ENCODE measurements at regions not wholly inside any gene's neighbourhood (a gene's known extent, or its start where the extent isn't known, plus 50 kb on each side); places are given as distances from the start of the nearest gene placed in this dataset.

DNA sequence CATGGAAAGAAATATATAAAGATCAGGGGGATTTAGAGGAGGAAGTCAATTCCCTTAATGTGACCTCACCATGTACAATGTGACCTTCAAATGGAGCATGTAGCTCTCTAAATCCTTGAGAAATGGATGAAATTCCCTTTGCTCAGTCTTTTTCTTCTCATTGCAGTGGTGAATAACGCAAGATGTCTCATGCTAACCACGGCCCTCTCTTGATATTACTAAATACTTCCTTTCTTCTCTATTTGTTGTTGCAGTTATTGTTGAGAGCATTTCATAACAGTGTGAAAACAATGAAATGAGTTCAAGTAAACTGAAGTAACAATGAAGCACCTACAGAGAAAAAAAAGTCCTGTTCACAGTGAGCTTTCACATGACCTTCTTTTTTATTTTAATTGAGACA, 55.6 kb downstream of the ZNF281 start:
- DNase-seq (ENCODE audit: low read depth in 2 of 2), result no peak

DNA sequence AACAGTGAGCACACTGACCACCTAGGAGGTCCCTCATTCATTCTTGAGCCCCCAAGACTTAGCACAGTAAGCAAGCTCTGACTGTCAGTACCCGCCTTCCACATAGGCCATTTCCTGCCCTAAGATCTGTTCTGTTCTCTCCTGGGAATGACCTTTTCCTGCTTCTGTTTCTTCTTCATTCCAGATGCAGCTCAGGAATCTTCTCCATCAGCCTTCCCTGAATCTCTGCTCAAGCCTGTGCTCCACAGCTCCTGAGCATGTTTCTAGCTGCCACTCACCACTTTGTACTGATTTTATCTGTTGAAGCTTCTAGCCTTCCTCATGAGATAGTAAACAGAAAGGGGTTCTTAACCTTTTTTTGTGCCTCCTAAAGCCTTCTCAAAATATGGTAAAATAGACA, 56.6 kb downstream of the ZNF281 start:
- DNase-seq (ENCODE audit: low read depth in 2 of 2), result no peak

DNA sequence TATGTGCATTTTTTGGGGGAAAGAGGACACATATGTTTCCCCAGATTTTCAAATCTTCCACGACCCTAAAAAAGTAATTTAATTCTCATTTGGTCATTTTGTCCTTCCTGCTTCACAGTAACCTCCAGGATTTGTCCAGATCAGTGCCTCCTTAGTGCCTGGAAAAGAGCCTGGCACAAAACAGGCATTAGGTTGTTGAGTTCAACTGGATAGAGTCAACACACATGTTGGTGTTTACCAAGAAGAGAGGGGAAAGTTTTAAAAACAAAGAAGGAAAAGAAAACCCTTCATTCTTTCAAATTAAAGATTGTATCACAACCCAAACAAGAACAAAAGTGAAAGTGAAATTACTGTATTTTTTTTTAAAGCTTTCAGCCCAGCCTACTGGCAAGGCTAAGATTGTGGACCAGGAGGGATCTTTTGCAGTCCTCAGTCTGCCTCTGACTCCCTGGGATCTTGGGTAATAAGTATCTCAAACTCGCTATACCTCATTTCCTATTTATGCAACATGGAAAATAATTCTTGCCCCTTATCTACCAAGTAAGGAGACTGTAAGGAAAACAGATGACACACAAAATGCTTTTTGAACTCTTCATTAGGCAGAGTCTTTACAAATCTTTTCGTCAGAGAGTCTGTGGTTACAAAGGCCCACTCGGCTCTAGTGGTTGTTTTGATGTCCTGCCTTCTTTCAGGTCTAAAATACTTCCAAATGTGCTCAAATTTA, 57.8 kb downstream of the ZNF281 start:
- DNase-seq (ENCODE audit: low read depth in 2 of 2), result no peak

DNA sequence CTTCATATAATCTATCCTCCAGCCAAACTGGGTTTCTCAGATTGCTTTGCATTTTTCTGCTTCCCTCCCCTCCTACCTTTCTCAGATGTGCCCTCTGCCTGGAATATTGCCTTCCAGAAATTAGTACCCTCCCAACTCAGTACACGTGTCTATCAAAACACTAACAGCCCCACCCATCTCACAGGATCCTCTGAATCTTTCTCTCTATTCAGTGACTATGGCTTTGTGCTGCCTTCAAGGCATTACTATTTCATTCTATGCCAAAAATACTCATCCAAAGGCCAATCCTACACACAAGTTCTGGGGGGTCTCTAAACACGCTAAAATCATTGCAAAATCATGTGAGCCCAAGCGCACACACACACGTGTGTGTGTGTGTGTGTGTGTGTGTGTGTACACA, 58.4 kb downstream of the ZNF281 start:
- no peak for DNase-seq (ENCODE audit: low read depth in 2 of 2)

DNA sequence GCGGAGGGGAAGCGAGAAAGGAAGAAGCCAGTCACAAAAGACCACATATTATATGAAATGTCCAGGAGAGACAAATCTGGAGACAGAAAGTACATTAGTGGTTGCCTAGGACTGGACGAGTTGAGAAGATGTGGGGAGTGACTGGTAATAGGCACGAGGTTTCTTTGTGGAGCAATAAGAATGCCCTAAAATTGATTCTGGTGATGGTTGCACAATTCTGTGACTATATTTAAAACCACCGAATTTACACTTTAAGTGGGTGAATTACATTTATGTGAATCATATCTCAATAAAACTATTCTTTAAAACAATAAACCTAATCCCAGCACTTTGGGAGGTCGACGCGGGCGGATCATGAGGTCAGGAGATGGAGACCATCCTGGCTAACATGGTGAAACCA, 63.1 kb downstream of the ZNF281 start:
- DNase-seq (ENCODE audit: low read depth in 2 of 2), result no peak

DNA sequence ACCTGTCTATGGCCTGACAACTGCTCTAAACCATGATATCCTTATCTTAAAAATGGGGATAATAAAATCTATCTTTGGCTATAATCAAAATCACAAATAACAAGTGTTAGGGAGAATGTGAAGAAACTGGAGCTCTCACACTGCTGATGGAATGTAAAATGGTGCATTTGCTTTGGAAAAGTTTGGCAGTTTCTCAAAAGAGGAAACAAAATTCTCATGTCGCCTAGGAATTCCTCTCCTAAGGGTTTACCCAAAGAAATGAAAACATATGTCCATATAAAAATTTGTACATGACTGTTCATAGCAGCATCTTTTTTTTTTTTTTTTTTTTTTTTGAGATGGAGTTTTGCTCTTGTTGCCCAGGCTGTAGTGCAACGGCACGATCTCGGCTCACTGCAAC, 64.3 kb downstream of the ZNF281 start:
- no peak for DNase-seq (ENCODE audit: low read depth in 2 of 2)

DNA sequence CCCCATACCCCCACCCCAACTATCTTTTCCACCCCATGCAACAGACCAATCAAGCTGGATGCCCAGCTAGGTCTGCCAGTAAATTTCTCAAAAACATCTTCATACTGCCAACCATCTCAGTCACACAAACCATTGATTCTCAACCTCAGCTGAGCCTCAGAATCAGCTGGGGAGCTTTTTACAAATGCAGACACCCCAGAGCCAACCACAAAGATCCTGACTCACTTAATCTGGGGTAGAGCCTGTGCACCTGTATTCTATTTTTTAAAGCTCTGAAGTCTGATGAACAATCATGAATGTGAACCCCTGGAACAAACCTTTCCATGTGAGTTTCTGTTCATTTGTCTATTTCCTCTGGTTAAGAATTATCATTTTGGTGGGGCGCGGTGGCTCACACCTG, 66.0 kb downstream of the ZNF281 start:
- DNase-seq (ENCODE audit: low read depth in 2 of 2), result no peak

DNA sequence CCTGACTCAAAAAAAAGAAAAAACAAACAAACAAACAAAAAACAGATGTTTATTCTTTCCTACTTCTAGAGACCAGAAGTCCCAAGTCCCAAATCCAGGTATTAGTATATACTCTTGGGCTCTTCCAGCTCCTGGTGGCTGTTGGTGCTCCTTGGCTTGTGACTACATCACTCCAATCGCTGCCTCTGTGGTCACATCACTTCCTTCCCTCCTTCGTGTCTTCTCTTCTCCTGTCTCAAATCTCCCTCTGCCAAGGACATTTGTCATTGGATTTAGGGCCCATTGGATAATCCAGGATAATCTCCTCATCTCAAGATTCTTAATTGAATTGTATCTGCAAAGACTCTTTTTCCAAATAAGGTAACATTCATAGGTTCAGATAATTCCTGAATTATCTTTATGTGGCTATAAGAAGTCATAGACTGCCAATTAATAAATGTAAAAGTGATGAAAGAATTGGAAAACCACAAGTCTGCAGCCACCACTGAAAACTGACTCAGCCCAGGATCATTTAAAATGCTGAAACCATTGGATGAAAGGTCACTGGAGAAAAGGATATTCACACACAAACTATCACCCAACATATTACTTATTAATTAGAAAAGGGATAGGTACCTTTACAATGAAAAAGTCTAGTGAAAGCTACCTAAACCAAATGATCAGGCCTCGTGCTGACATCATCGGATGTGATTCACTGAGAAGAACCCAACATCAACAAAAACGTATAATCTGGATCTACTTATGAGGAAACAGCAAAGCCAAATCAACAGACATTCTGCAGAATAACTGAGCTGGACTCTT, 67.1 kb downstream of the ZNF281 start:
- DNase-seq (ENCODE audit: low read depth in 2 of 2), result no peak

DNA sequence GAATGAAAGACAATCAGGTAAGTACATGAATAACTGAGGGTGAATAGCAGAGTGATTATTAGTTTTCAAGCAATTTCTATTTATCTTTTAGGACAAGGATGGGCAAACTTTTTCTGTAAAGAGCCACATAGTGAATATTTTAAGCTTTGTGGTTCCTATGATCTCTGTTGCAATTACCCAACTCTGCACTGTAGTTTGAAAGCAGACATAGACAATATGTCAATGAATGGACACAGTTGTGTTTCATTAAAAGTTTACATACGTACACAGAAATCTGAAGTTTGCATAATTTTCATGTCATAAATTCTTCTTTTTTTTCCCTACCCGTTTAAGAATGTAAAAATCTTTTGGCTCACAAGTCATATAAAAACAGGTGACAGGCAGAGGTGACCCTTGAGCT, 71.4 kb downstream of the ZNF281 start:
- DNase-seq (ENCODE audit: low read depth in 2 of 2), result no peak

DNA sequence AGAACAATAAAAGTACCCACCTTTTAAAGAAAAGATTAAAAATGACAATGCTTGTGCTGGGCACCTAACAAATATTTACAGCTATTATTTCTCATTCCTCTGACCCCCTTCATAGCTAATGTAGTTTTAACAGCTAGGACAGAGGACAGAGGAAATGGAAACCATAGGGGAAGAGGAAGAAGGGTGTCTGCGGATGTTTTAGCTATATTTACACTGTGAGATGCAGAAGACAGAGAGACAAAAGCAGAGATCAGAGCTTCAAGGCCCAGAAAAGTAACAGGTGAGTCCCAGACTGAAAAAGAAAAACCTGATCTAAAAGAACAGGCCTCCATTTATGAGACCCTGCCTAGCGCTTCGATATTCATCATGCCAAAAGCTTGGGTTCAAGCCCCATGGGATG, 72.0 kb downstream of the ZNF281 start:
- DNase-seq (ENCODE audit: low read depth in 2 of 2), result no peak

DNA sequence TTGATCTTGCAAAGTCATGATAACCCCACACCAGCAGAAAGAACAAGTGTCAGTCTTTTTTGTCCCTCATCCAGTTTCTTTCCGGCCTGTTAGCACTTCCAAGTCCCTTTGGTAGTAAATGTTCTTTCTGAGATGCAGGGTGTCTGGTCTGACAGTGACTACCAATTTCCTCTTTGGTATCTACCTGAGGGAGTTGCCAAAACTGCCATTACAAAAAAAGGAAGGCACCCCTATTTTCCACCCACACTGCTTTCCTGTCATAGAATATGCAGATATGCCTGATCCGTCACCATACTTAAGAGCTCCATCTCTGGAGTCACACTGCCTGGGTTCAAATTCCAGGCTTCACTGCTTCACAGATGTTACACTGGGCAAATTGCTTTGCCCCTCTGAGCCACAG, 72.4 kb downstream of the ZNF281 start:
- DNase-seq (ENCODE audit: low read depth in 2 of 2), result no peak

DNA sequence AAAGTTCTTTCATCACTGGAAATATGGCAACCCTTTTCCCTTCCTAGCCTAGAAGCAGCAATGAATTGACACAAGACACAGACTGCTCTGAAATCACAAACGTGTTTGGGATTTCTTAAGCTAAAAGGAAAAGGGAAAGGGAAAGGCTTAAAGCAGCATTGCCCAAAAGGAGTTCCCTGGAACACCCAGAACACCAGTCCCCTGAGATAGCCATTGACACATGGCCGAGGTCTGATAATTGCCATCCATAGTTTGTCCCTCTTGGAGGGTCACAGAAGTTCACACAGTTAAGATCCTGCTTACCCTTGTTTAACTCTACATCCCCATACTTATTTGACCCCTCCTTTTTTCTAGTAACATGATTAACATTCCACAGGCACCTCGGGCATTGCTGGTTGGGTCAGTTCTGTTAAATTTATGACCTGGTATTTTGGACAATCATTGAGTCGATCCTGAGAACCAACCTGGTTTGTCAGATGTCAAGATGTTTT, 72.9 kb downstream of the ZNF281 start:
- DNase-seq (ENCODE audit: low read depth in 2 of 2), result no peak

DNA sequence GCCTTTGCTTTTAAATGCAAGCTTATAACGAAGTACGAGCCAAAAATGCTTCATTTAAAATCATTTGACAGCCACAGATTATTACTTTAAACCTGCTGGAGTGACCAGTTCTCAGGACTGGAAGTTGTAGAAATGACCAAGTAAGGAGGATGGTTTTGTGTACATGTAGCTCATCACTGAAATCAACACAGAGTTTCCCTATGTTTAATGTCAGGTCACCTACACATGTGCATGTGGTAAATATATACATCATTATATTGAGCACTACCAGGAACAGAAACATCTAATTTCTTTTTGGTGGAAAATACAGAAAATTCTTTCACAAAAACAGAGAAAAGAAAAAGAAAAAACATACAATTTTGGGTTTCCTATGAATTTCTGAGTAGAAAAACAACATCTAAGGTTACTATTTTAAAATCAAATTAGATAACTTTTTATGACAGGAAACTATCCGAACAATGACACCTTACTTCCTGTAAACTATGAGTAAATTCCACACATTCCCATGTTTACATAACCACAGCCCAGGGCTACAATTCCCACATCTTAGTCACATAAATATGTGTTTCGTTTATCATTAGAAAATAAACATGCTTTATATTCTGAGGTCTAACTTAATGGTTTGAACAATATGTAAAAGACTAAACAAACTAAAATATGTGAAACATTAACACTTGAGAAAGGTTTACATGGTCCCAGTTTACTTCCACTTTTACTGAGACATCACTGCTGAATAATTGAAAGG, 73.6 kb downstream of the ZNF281 start:
- DNase-seq (ENCODE audit: low read depth in 2 of 2), result no peak

DNA sequence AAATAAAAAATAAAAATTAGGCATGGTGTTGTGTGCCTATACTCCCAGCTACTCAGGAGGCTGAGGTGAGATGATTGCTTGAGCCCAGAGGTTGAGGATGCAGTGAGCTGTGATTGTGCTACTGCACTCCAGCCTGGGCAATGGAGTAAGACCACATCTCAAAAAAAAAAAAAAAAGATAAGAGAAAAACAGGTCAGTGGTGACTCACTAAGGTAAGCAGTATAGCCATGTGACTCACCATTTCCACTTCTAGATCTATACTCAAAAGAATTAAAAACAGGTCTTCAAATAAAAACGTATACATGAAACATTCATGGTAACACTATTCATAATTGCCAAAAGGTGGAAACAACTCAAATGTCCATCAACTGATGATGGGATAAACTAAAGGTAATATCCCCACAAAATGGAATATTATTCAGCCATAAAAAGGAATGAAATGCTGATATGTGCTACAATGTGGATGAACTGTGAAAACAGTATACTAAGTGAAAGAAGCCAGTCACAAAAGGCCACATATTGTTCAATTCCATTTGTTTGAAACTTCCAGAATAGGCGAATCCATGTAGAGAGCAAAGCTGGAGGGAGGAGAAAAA, 75.1 kb downstream of the ZNF281 start:
- DNase-seq (ENCODE audit: low read depth in 2 of 2), result no peak

DNA sequence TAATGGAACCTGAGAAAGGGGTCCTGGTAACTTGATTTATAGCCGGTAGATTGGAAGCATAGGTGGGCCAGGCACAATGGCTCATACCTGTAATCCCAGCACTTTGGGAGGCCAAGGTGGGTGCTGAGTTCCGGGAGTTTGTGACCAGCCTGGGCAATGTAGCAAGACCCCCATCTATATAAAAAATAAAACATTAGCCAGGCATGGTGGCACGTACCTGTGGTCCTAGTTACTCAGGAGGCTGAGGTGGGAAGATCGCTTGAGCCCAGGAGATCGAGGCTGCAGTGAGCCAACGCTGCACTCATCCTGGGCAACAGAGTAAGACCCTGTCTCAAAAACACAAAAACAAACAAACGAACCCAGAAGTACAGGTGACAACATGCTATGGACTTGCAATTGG, 76.5 kb downstream of the ZNF281 start:
- DNase-seq (ENCODE audit: low read depth in 2 of 2), result no peak

DNA sequence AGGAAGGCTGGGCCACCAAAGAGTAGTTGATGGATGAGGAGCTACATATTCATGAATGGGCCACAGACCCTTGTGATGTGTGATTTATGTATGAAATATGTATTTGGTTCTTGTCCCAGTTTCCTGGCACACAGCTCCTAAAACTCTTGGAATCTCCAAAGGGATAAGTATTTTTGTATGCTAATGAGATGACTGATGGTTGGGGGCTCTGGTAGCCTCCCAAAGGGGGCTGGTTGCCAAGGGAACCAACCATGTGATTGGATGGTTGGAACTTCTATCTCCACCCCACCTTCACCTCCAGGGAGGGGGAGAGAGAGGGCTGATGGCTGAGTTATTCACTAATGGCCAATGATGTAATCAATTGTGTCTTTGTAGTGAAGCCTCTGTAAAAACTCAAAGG, 77.1 kb downstream of the ZNF281 start:
- no peak for DNase-seq (ENCODE audit: low read depth in 2 of 2)

DNA sequence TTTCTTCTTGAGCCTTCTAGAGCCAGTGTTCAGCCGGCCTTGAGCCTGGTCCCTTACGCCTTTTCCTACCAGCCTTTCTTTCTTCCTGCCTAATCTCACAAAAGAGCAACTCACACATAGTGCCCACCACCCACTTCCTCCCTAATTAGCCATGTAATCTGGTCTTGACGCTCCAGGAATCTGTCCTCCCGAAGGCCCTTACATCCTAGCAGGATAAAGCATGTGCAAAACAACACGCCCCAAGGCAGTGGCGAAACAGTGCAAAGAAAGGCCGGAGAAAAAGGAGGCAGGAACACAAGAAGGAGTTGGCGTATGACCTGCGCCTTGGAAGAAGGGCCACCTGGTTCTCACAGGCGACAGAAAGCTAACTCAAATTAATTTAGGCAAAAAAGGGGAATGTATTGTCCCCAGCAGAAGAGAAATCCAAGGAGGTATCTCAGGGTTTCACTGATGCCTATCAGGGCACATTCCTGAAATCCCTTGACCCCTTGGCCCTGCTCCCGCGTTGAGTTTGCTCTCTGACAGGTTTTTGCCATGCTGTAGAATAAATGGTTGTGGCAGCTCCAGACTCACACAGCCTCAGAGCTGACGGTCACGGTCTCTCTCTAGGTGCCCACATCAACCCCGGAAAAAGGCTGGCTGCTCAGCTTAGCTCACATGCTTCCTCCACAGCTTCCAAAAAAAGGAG, 79.0 kb downstream of the ZNF281 start:
- DNase-seq (ENCODE audit: low read depth in 2 of 2), result no peak

DNA sequence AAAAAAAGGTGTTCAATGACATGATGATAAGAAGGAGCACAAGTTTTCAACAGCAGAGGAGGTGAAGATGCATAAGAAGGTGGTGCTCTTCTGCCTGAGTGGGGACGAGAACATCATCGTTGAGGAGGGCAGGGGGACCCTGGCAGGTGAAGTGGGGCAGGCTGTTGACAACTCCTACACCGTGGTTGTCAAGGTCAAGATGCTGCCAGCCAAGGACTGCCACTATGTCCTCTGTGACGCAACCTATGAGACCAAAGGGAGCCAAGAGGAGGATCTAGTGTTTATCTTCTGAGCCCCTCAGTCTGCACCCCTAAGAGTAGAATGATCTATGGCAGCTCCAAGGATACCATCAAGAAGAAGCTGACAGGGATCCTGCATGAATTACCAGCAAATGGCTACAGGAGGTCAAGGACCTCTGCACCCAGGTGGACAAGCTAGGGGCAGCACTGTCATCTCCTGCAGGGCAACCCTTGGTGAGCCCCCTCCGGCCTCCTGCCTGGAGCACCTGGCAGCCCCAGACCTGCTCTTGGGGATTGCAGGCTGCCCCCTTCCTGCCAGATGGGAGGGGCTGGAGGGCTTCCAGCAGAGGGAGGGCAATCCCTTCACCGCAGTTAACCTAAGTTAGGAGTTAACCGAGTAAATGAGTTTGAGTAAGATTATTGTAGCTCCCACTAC, 80.5 kb downstream of the ZNF281 start:
- no peak for DNase-seq (ENCODE audit: low read depth in 2 of 2)

DNA sequence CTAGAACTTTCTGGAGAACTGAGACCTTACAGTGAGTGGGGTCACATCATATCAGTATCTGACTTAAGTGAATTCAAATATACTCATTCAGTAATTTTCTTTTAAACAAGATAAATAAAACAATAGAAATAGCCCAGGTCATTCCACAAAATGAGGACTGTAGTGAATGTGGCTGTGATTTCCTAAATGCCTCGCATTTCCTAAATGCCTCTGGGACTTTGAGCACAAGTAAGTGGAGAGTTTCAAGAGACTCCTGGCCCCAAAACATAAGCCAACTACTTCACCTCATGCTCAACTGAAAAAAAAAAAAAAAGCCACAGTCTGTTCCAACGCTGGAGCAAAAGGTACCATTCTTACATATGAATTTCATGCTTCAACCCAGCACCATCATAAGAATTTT, 81.5 kb downstream of the ZNF281 start:
- no peak for DNase-seq (ENCODE audit: low read depth in 2 of 2)

DNA sequence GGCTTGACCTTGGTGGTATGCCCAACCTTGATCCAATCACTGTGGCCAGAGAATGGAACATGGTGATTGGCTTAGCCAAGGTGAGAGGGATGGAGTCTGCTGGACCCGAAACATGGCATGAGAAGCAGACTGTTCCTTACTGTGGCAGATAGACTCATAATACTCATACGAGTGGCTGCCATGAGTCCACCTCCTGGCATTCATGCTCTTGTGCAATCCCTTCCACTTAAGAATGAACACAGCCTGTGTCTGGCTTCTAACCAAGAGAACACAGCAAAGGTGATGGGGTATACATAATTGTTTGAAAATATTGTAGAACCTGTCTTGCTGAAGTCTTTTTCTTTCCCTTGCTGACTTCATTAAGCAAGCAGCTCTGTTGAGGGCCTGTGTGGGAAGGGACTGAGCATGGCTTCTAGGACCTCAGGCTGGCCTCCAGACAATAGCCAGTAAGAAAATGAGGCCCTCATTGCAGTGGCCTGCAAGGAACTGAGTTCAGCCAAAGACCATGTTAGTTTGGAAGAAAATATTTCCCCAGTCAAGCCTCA, 85.9 kb downstream of the ZNF281 start:
- no peak for DNase-seq (ENCODE audit: low read depth in 2 of 2)

DNA sequence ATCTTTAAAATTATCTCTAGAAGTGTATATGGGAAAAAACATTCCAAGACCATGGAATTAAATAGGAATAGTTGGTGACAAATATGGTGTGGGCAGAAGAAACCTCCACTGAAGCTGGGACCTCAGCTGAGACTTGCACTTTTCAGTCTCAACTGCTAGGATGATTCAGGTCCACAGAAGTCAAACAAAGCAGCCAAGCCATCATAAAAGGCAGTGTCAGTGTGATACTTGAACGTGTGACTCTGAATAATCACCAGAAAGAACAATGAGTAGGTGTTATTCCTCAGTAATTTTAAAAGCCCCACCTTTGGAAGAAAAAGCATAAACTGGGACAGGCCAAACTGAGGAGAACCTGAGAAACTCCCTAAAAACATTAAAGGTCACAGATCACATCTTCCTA, 90.7 kb downstream of the ZNF281 start:
- no peak for DNase-seq (ENCODE audit: low read depth in 2 of 2)

Data from stimulated activated CD4-positive, alpha-beta T cell treated with anti-CD3 and anti-CD28 coated beads, Interleukin-1b, Interleukin-23, amount 100 ng/mL, for 4 hours (primary cell).